ENCODE measurements at regions not wholly inside any gene's neighbourhood (a gene's known extent, or its start where the extent isn't known, plus 50 kb on each side); places are given as distances from the start of the nearest gene placed in this dataset.

DNA sequence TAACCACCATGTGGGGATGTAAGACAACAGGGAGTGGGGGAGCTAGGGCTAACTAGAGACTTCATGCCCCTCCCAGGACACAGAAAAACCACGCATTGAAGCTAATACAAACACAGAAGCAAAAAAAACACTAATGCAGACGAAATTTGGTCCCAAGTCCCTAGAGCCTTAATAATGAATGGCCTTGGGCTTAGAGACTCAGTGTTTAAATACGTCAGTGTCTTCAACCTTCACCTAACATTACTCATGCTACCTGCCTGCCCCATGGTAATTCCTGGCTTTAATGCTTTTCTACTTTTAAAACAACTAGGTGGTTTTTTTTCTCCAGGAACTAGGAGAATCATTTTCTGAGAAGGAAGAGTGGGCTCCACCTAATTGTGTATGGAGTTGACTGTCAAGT is 64.1 kb upstream of the ITSN2 start:
- Histone ChIP-seq H2AFZ (ENCODE audit: low read length) (no peak overlapping the region), H3K4me3 (ENCODE audit: low read length) (no peak overlapping the region), H3K27ac (ENCODE audit: low read length) (no peak overlapping the region), H4K20me1 (ENCODE audit: insufficient read depth, low read depth, low read length) (no peaks in the 10 kb centered on the region), H3K4me2 (ENCODE audit: low read depth, low read length, poor library complexity, severe bottlenecking) (no peak overlapping the region), H3K27me3 (ENCODE audit: low read length) (no peaks in the 10 kb centered on the region), H3K9me3 (ENCODE audit: low read length) (no peaks in the 10 kb centered on the region), H3K9me2 (replicated peaks; ENCODE audit: insufficient read depth, low read length) (no peaks in the 10 kb centered on the region), H3K79me2 (ENCODE audit: low read length) (no peaks in the 10 kb centered on the region), H3K4me1 (ENCODE audit: low read length) (peaks cover 8% of the 10 kb centered on the region), H3K9ac (ENCODE audit: low read length) (no peak overlapping the region), H3K36me3 (ENCODE audit: insufficient read depth, low read length) (no peaks in the 10 kb centered on the region)
- no peak for DNase-seq

DNA sequence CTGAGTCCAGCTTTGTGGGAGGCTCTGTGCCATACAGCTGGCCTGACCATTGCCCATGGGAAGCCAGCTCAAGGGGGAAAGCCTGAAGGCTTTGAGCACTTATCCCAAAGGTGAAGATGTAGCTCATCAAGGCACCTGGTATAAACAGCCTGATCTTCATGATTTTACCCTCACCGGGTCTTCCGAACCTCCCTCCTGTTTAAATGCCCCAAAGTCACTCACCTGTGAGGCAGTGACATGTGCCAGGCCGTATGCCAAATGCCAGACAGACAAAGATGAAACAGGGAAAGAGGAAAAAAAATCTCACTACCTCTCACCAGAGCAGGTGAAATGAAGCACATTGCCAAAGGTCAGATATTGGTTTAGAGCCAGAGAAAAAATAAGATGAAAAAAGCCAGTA is 62.8 kb upstream of the ITSN2 start:
- Histone ChIP-seq H3K4me3 (ENCODE audit: low read length) (no peak overlapping the region), H3K4me2 (ENCODE audit: low read depth, low read length, poor library complexity, severe bottlenecking) (no peak overlapping the region), H3K79me2 (ENCODE audit: low read length) (no peaks in the 10 kb centered on the region), H2AFZ (ENCODE audit: low read length) (no peak overlapping the region), H3K4me1 (ENCODE audit: low read length) (peaks cover 4% of the 10 kb centered on the region), H3K9me3 (ENCODE audit: low read length) (no peaks in the 10 kb centered on the region), H3K27me3 (ENCODE audit: low read length) (no peaks in the 10 kb centered on the region), H3K9ac (ENCODE audit: low read length) (no peak overlapping the region), H3K36me3 (ENCODE audit: insufficient read depth, low read length) (no peaks in the 10 kb centered on the region), H3K27ac (ENCODE audit: low read length) (no peak overlapping the region), H3K9me2 (replicated peaks; ENCODE audit: insufficient read depth, low read length) (no peaks in the 10 kb centered on the region), H4K20me1 (ENCODE audit: insufficient read depth, low read depth, low read length) (no peaks in the 10 kb centered on the region)
- DNase-seq: no peak

DNA sequence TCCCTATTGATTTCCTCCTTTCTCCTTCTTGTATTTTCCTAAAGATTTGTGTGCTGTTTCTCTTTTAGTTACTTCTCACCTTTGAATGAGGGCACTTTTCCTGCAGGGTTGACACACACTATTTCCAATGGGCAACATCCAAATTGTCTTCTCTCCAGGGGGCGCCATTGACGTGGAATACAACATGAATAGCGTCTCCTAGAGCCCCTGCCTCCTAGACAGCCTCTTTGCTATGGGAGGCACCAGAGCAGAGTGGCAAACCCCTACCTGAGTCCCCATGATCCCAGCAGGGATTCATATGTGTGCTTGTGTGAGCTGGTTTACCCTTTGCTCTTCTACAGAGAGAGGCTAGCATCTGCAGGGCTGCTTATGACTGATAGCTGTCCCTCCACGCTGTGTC is 61.3 kb upstream of the ITSN2 start:
- DNase-seq: peak; percentile 83
- Histone ChIP-seq H3K9me3 (ENCODE audit: low read length) (no peaks in the 10 kb centered on the region), H4K20me1 (ENCODE audit: insufficient read depth, low read depth, low read length) (no peaks in the 10 kb centered on the region), H3K4me3 (ENCODE audit: low read length) (no peak overlapping the region), H2AFZ (ENCODE audit: low read length) (no peak overlapping the region), H3K36me3 (ENCODE audit: insufficient read depth, low read length) (no peaks in the 10 kb centered on the region), H3K27me3 (ENCODE audit: low read length) (no peaks in the 10 kb centered on the region), H3K4me2 (ENCODE audit: low read depth, low read length, poor library complexity, severe bottlenecking) (no peak overlapping the region), H3K9me2 (replicated peaks; ENCODE audit: insufficient read depth, low read length) (no peaks in the 10 kb centered on the region), H3K4me1 (ENCODE audit: low read length) (no peaks in the 10 kb centered on the region), H3K27ac (ENCODE audit: low read length) (no peak overlapping the region), H3K79me2 (ENCODE audit: low read length) (no peaks in the 10 kb centered on the region), H3K9ac (ENCODE audit: low read length) (no peak overlapping the region)

DNA sequence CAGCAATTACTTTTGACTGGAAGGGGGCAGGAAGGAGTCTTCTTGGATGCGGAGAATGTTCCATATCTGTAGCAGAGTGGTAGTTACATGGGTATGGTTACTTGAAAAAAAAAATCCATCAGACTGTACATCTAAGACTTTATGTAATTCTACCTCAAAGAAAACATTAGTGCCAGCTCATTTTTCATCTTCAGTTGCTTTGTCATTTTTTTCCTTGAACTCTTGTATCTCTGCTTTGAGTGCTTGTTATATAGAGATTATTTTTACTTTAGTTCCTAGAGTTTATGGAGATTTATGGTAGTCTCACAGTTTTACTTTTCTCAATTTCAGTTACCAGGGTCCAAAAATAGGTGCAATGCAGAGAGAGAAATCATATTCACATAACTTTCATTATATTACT is 60.0 kb upstream of the ITSN2 start:
- no peak for DNase-seq
- Histone ChIP-seq H3K36me3 (ENCODE audit: insufficient read depth, low read length) (no peaks in the 10 kb centered on the region), H2AFZ (ENCODE audit: low read length) (no peak overlapping the region), H3K4me3 (ENCODE audit: low read length) (no peak overlapping the region), H3K4me2 (ENCODE audit: low read depth, low read length, poor library complexity, severe bottlenecking) (no peak overlapping the region), H3K9me3 (ENCODE audit: low read length) (no peaks in the 10 kb centered on the region), H3K4me1 (ENCODE audit: low read length) (no peaks in the 10 kb centered on the region), H3K27ac (ENCODE audit: low read length) (no peak overlapping the region), H3K9me2 (replicated peaks; ENCODE audit: insufficient read depth, low read length) (no peaks in the 10 kb centered on the region), H4K20me1 (ENCODE audit: insufficient read depth, low read depth, low read length) (no peaks in the 10 kb centered on the region), H3K9ac (ENCODE audit: low read length) (no peak overlapping the region), H3K79me2 (ENCODE audit: low read length) (no peaks in the 10 kb centered on the region), H3K27me3 (ENCODE audit: low read length) (no peaks in the 10 kb centered on the region)

DNA sequence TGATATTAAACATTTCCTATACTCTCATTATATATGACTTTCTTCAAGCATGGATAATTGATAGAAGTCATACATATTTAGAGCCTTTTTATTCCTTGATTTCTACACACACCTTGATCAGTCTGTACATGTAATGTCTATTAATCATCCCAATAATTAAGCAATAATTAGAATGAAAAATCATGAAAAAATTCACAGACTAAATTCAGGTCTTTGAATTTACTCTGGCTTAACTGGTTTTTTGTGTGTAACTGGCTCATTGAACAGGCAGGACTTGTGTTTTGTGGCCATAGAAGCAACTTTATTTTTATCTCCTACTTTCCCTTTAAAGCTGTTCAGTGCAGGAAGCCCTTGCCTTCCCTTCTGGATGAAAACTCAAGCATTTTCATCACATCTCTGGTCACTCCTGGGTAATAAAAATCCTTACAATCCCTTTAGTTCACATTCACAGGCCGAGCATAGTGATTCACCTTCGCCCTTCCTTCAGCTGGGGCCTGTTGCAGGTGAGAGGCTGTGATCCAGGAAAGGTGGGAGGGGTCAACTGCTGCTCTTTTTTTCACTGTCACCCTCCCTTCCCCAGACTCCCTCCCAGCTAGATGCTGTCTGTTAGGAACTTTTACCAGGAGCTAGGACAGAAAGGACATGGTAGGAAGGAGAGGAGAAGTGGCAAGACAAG is 58.0 kb upstream of the ITSN2 start:
- Histone ChIP-seq H3K9me3 (ENCODE audit: low read length) (no peaks in the 10 kb centered on the region), H3K4me3 (ENCODE audit: low read length) (no peak overlapping the region), H3K79me2 (ENCODE audit: low read length) (no peaks in the 10 kb centered on the region), H3K9ac (ENCODE audit: low read length) (no peak overlapping the region), H3K9me2 (replicated peaks; ENCODE audit: insufficient read depth, low read length) (no peaks in the 10 kb centered on the region), H3K4me2 (ENCODE audit: low read depth, low read length, poor library complexity, severe bottlenecking) (no peak overlapping the region), H3K27me3 (ENCODE audit: low read length) (no peaks in the 10 kb centered on the region), H3K36me3 (ENCODE audit: insufficient read depth, low read length) (no peaks in the 10 kb centered on the region), H4K20me1 (ENCODE audit: insufficient read depth, low read depth, low read length) (no peaks in the 10 kb centered on the region), H2AFZ (ENCODE audit: low read length) (no peak overlapping the region), H3K27ac (ENCODE audit: low read length) (no peak overlapping the region), H3K4me1 (ENCODE audit: low read length) (no peaks in the 10 kb centered on the region)
- no peak for DNase-seq

DNA sequence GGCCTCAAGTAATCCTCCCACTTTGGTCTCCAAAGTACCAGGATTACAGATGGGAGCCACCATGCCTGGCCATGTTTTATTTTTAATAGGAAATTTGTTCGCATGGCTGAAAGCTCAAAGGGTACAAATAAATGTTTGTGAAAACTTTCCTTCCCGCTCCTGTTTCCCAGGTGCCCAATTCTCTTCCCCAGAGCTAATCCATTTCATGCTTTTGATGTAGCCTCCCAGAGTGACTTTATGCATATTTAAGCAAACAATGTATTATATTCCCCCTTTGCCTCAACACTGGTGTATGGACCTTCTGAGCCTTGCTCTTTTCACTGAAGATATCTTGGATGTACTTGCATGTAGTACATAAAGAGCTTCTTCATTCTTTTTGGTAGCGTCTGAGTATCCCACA is 52.5 kb upstream of the ITSN2 start:
- no peak for DNase-seq
- Histone ChIP-seq H3K27me3 (ENCODE audit: low read length) (no peaks in the 10 kb centered on the region), H3K4me1 (ENCODE audit: low read length) (peaks cover 14% of the 10 kb centered on the region), H3K4me2 (ENCODE audit: low read depth, low read length, poor library complexity, severe bottlenecking) (no peak overlapping the region), H3K4me3 (ENCODE audit: low read length) (no peak overlapping the region), H2AFZ (ENCODE audit: low read length) (no peak overlapping the region), H3K79me2 (ENCODE audit: low read length) (no peaks in the 10 kb centered on the region), H3K9me2 (replicated peaks; ENCODE audit: insufficient read depth, low read length) (no peaks in the 10 kb centered on the region), H3K9me3 (ENCODE audit: low read length) (no peaks in the 10 kb centered on the region), H3K9ac (ENCODE audit: low read length) (no peak overlapping the region), H3K27ac (ENCODE audit: low read length) (no peak overlapping the region), H3K36me3 (ENCODE audit: insufficient read depth, low read length) (no peaks in the 10 kb centered on the region), H4K20me1 (ENCODE audit: insufficient read depth, low read depth, low read length) (no peaks in the 10 kb centered on the region)

DNA sequence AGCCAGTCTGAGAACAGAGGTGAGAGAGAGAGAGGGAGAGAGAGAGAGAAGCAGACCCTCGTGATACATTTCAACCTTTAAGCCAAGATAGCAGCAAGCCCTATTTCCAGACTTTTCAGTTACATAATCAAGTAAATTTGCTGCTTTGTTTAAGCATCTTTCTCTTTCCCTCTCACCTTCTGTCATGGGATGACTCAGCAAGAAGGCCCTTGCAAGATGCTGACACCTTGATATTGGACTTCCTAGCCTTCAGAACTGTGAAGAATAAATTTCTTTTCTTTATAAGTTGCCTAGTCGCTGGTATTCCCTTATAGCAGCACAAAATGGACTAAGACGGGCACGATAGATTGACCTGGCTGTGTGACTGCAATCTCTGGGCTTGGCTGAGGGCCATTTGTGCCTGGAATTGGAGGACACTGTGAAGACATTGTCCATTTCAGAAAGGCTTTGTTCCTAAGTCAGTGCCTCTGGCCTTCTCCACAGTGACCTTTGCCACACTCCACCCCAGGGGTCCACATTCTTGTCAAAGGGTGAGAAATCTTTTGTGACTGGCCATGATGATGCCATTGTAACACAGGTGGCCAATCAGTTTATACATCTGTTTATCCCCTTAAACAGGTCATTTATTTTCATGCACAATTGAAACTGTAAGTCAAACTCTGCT is 51.3 kb upstream of the ITSN2 start:
- H3K36me3 ChIP-seq (ENCODE audit: insufficient read depth, low read length): no peaks in the 10 kb centered on the region
- no peaks in the 10 kb centered on the region for H4K20me1 ChIP-seq (ENCODE audit: insufficient read depth, low read depth, low read length)
- H3K9ac ChIP-seq (ENCODE audit: low read length): no peak overlapping the region
- no peaks in the 10 kb centered on the region for H3K27me3 ChIP-seq (ENCODE audit: low read length)
- 0 out of 2 replicates have a peak overlapping the region, but pooled peaks have one; percentile 21 for H2AFZ ChIP-seq (ENCODE audit: low read length)
- H3K4me2 ChIP-seq (ENCODE audit: low read depth, low read length, poor library complexity, severe bottlenecking): no peak overlapping the region
- peaks cover 14% of the 10 kb centered on the region for H3K4me1 ChIP-seq (ENCODE audit: low read length)
- H3K9me3 ChIP-seq (ENCODE audit: low read length): no peaks in the 10 kb centered on the region
- H3K4me3 ChIP-seq (ENCODE audit: low read length): no peak overlapping the region
- DNase-seq: no peak
- H3K9me2 ChIP-seq (replicated peaks; ENCODE audit: insufficient read depth, low read length): no peaks in the 10 kb centered on the region
- H3K79me2 ChIP-seq (ENCODE audit: low read length): no peaks in the 10 kb centered on the region
- no peak overlapping the region for H3K27ac ChIP-seq (ENCODE audit: low read length)

DNA sequence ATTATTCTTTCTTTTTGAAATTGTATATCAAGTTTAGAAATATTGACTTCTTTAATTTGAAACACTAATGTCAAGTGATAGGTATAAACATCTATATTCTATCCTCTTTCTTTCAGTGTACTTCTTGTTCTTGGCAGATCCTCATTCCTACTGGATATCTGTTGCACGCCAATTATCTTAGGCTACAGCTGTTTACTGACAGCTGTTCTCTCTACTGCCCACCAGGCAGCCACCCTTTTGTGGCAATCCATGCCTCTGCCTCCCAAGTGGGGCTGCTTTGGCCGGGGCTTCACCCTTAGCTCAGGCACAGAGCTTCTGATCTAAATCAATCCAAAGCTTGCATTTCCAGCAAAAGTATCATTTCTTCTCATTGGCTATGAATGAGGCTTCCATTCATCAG is 50.6 kb upstream of the ITSN2 start:
- no peak overlapping the region for H3K4me3 ChIP-seq (ENCODE audit: low read length)
- no peak for DNase-seq
- H3K4me1 ChIP-seq (ENCODE audit: low read length): peaks cover 14% of the 10 kb centered on the region
- H3K36me3 ChIP-seq (ENCODE audit: insufficient read depth, low read length): no peaks in the 10 kb centered on the region
- H2AFZ ChIP-seq (ENCODE audit: low read length): 0 out of 2 replicates have a peak overlapping the region, but pooled peaks have one; percentile 21
- no peak overlapping the region for H3K27ac ChIP-seq (ENCODE audit: low read length)
- no peak overlapping the region for H3K9ac ChIP-seq (ENCODE audit: low read length)
- no peaks in the 10 kb centered on the region for H4K20me1 ChIP-seq (ENCODE audit: insufficient read depth, low read depth, low read length)
- no peak overlapping the region for H3K4me2 ChIP-seq (ENCODE audit: low read depth, low read length, poor library complexity, severe bottlenecking)
- H3K9me2 ChIP-seq (replicated peaks; ENCODE audit: insufficient read depth, low read length): no peaks in the 10 kb centered on the region
- no peaks in the 10 kb centered on the region for H3K27me3 ChIP-seq (ENCODE audit: low read length)
- no peaks in the 10 kb centered on the region for H3K9me3 ChIP-seq (ENCODE audit: low read length)
- no peaks in the 10 kb centered on the region for H3K79me2 ChIP-seq (ENCODE audit: low read length)

All from Karpas-422 (cell line).